GM21447 (cell line): ENCODE measurements at regions not wholly inside any gene's neighbourhood (a gene's known extent, or its start where the extent isn't known, plus 50 kb on each side); places are given as distances from the start of the nearest gene placed in this dataset.

Source experiments
- ATAC-seq: cut with Tn5 transposase; IDR thresholded peaks from one replicate; pipeline ENCODE4 v1.9.1; 2021; ENCODE audit not compliant: unreplicated experiment

DNA sequence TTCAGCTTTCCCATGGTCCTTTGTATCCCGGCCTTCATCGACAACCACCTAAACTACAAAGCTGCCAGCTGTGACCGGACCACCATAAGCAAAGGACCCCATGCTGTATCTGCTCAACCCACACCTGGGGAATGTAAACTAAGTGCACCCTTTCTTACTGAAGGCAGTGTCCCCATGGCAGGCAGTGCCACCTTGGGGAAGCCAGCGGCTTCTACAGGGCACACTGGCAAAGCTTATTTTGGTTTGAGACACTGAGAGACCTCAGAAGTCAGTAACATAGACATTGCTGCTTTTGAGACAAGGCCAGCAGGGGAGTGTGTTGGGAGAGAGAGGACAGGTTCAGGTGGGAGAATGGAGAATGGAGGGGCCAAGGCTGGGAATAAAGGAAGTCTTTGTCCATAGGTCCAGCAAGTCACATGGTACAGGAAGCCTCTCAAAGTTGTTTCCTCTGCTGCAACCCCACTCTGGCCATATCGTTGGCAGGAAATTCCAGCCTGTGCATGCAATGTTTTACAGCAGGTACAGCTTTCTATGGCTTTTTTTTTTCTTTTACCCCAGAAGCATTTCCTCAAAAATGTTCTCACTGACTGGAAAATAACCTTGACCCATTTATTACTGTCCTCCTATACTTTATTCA, 85.9 kb upstream of the NPVF start:
- ATAC-seq: no peak

DNA sequence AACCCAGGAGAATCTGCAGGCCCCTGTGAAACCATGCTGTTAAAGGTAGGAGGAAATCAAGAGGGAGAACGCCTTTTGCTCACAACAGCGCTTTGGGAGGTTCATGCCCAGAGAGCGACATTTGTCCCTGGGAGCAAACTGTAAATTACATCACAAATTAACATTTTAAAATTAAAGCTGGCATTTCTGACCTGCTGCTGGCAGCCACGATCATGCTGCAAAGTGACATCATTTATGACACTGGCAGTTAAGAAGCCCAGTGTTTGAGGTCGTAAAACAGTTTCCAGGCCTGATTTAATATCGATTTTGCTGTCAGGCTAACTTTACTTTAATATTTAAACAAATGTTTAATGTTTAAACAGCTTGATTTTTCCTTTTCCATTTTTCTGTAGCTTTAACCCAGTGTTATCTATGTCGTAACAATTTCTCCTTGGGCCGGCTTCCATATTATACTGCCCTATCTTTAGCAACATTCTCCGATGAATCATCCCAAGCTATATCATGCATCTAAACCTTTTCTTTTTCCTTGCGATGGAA, 86.5 kb upstream of the NPVF start:
- no peak for ATAC-seq

DNA sequence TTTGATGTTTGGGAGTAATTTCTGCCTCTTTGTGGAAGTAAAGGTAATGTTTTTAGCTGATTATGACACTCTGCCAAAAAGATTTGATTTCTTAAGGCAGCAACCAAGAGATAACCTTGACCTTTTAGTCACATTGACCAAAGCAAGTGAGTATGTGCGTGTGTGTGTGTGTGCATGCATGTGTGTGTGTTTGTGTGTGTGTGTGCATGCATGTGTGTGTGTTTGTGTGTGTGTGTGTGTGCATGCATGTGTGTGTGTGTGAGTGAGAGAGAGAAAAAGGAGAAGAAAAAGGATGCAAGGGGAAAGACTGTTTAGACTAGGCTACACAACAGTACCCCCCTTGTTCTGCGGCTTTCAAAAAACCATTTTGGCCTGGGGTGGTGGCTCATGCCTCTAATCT, 88.1 kb upstream of the NPVF start:
- no peak for ATAC-seq

DNA sequence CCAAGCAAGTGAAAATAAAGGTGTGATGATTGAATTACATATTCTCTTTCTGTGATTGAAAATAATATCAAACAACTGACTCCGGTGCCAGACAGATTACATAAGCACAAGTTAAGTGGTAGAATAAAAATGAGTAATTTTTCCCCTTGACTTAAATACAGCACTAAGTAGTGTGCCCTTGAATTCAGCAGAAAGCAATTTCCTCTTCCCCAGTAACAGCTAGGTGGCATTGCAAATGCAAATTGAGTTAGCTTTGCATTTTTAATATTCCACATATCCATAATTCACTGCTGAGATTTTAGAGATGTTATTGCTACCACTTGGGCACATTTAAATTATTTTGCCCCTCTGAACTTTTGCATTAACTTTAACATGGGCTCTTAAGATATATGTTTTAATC, 89.8 kb upstream of the NPVF start:
- ATAC-seq: no peak

DNA sequence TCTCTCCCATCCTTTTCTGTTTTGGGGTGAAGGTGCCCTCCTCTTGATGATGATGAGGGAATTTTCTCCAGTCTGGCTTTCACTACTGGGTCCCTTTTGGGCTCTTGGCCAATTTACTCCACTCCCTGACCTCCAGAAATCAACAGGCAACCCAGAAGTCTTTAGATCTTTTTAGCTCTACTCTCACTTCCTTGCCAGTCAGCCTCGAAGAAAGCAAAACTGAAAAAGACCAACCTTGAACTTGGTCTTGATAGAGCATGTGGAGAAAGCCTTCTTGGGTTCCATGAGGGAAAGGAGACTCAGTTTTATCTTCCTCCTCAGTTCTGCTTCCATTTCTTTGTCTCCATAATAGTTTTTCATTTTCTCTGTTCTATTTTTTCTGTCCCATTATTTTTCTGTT, 91.4 kb upstream of the NPVF start:
- ATAC-seq: no peak

DNA sequence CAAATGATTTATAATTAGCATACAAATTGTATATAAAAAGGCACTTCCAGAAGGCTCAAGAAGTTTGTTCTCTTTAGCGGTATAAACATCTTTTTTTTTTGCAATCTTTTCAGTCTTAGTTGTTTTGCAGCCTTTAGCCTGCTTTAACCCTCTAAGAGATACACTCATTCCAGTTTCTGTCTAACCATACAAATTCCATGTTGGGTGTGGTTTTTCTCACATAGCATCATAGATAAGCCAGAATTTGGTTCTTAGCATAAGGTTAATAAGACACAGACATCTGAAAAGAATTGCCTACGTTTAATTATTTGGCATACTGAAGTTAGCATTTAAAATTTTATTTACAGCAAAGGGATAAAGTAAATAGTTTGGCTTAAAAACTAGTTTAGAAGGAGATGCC, 92.5 kb upstream of the NPVF start:
- ATAC-seq: no peak

DNA sequence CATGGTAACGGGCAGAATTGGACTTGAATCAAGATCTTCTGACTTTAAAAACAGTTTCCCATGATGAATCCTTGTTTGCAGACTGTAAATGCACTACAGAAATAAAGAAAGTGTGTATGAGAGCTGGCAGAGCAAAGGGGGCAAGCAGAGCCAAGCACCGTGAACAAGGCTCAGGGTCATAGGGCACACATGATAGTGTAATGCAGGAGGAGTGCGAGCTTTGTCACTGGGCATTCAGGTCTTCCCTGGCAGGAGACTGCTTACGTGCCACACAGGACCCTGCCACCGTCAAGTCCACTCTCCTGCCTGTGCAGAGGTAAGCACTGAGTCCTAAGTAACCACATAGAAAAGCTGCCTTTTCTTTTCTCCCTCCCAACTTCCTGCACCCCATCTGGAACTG, 93.1 kb upstream of the NPVF start:
- ATAC-seq: no peak

DNA sequence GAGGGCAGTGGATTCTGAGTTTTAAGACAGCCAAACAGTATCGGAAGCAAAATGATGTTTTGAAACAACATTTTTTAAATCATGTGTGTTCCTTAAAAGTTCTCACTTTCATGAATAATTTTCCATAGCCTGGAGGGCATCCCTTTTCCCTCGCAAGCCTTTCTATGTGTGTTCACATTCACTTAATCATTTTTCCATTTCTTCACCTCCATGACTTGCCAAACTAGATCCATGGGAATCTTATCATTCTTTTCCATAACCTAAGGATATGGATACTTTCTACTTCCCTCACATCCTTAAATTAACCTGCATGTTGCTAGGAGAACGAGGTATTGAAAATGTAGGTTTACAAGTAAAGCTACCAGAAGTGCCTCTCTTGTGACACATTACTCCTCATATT, 94.2 kb upstream of the NPVF start:
- no peak for ATAC-seq

DNA sequence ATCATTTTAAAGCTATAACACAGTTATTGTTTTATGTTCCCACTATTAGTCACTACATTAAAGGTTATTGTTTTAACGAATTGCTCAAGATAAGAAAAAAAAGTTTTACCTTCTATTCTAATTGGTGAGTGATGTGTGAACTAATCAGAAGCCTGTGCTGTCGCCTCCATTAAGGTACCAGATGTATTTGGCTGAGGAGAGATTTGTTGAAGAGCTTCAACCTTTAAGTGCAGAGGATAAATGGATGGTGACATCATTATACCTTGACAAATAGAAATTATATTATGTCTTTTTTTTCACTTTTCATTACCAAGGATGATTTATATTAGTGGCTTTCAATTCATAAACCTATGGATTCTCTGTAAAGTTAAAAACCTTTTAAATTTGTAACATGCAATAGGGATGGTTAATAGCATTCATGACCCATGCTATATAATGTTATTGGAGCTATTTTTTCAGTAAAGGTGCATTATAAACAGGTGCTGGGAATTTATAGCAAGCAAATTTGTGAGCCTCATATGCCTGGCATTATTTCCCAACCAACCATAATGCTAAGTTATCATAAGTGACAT, 97.0 kb upstream of the NPVF start:
- no peak for ATAC-seq

DNA sequence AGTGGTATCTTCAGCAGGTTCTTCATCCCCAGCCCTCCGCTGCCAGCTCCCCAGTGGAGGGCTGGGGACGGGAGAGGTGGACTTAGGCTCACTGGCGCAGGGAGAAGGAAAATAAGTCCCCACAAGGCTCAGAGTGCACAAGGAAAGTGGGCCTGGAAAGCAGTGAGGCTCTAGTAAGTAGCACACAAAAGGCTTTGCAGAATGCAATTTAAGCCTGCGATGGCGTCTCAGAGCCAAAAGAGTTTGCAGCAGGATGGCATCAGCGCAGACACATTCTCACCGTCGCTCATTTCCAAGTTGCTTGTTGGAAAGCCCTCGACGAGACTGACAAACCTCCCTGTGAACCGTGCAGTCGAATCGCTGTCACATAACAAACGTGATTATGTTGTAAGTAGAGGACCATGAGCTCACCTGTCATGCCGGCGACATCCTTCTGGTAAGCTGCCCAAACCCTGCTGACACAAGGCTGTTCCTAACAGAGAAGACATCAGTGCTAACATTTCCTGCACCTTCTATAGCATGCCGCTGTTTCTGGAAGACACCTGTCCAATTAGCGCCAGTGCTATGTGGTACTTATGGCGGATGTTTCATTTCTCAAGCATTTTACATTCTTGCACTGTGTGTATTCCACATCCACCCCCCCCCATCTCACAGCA, 98.3 kb upstream of the NPVF start:
- no peak for ATAC-seq

DNA sequence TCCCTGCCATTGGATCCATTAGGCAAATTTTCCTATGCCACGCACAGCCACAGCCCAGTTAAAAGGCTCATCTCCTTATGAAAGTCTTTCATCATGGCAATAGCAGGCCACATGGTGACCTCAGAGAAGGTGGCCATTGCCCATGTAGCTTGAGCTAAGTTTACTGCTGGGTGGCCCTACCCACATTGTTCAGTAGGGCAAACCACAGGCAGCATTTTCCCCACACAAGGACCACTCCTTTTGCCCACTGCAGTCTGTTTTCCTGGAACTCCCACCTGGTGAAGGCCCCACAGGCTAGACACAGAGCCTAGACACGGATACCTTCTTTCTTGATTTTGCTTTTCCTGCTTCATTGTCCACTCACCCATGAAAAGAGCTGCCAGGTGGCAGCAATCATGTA, 101.5 kb upstream of the NPVF start:
- no peak for ATAC-seq

DNA sequence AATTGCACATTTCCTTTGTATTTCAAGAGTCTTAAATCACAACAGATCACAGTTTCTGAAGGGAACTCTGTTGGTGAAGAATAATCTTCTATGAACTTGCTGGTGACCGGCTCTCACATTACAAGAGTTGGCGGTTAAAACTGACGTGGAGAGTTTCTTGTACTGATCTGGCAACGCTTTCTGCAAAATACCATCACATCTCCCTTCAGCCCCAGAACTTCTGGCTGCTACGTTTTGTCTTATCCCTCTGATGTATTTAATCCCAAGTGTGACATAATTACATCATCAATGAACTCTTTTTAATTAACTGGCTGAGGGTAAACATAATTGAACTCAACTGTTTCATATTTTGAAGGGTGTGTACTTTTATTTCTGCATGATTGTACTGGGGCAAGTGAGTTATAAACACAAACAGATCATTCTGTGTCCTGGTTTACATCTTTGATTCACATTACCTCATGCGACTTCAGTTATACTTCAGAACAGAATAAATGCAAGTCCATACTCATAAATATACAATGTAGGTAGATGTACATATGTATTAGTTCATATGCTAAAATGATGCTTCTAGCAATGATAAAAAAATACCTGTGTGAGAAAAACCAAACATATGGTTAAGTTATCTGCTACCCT, 105.1 kb upstream of the NPVF start:
- no peak for ATAC-seq

DNA sequence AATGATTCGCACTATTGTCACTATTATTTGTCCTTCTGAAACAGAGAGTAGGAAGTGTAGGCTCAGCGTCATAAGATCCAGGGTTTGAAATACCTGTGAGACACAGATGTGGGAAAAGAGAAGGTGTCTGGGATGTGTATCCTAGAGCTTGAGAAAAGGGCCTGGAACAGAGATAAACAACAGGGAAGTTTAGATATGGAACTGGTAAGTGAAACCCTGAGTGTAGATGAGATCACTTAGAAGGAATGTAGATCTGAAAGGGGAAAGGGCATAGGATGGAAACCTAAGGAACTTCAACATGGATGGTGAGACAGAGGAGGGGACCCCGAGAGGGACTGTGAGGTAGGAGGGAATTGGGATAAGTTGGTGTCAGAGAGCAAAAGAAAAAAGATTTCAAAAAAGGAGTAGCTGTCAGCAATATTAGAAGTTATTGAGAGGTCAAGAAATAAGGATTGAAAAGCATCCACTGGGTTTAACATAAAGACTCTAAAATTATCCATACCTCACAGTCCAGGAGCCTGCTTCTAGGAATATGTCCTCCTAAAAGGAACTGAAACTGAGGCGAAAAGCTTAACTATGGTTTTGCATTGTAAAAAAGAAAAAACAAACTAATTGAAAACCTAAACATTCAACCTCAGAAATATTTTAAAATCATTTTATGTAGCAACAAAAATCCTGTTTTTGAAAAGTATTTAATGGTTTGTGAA, 119.2 kb upstream of the NPVF start:
- no peak for ATAC-seq

DNA sequence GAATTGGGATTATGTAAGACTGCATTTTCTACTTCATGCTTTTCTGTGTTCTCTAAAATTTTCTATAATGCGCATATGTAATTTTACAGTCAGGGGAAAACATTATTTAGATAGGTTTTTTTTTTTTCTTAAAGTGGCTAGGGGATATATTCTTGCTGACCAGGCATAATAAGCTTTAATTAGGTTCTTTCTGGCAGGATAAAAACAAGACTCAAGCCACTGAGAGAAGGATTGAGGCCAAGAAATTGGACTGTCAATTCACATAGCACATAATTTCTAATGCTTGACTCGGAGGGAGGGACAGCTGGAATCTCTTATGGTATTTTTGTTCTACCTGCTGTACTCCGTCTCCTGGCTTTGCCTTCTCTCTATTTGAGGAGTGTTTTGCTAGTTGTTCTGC, 119.8 kb upstream of the NPVF start:
- no peak for ATAC-seq

DNA sequence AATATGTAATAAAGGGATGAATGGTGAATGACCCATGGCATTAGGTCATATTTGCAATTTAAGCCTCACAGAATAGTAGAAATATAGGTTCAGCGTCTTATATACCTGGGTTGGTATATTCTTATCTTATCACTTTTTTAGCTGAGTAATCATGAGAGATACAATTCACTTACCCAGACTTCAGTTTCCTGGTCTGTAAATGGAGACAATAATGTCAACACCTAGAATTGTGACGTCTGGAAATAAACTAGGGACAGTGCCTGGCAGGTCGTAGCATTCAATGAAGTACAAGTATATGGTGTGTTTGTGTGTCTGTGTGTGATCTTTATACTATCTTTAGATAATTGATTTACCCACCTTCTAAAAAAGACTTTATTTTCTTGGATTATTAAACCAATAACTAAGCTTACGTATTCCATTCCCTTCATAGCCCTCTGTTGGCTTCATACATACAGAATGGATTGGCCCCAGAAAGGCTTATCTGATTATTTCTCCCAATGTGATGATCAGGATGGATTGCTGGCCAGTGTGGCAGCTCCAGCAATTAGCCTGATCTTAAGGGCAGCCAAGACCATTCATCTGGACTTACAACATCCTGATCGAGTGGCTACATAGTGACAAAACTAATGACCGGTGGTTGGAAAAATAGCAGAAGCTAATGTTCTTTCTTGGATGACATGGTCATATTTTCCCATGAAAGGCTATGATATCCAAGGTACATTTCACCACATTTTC, 121.2 kb upstream of the NPVF start:
- no peak for ATAC-seq

DNA sequence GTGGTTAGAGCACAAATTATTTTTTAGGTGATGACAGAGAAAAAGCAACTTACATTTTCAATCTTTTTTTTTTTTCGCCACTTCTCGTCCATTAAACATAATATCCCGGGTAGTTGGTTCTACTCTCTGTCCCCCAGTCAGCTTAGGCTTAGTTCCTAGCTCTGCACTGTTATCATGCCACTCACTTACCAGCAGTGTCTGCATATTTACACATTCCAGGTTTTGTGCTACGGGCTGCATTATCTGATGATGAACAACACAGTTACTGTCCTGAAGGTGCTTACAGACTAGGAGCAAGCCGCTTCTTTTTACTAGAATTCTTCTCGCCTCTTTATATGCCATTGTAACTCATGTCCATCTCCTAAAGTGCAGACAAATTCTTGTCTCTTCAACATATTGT, 121.8 kb upstream of the NPVF start:
- no peak for ATAC-seq

DNA sequence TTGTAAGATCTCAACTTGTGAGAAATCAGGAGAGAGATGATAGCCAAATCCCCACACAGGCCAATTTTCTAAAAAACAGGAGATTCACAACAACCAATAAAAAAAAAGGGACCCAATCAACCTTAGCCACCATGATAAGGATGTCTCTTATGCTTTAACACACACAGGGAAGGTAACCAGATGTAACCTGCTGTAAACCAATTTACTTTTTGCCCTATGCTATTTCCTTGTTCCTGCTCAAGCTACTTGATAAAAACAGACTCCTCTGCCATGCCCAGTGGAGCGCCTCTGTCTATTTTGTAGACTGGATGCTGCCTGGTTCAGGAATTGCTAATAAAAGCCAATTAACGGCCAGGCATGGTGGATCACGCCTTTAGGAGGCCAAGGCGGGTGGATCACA, 123.5 kb upstream of the NPVF start:
- ATAC-seq: no peak

DNA sequence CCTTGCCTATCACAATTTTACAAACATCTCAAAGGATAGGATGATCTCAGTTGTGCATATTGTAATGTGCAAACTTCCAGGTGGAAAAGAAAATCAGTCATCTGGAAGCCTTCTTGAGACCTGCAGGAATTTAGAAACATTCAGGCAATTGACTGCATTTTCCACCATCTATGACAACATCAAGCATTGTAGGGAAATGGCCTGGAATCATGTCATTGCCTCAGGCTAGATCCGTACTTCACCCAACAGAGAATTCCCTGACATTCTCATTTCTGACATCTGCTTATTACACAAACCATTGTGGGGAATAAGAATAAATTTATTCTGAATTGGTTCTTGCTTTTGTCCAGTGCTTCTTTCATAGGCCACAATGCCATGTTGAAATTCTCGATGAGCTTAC, 124.9 kb upstream of the NPVF start:
- no peak for ATAC-seq

DNA sequence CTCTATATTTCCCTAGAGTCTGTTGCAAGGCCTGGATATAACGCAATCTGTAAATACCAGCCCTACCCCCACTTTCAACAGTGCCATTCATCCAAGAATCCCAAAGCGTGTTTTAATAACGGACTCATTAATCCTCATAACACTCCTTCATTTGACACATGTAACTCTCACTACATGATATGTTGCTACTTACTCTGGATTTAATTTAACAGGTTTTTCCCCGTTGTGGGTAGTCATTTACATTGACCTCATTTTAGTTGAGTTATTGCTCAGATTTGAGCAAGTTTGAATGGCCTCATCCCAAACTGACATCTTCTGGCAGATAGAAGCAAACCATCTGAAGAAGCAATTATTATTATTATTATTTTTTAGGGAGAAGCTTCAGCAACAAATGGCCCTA, 125.4 kb upstream of the NPVF start:
- no peak for ATAC-seq

DNA sequence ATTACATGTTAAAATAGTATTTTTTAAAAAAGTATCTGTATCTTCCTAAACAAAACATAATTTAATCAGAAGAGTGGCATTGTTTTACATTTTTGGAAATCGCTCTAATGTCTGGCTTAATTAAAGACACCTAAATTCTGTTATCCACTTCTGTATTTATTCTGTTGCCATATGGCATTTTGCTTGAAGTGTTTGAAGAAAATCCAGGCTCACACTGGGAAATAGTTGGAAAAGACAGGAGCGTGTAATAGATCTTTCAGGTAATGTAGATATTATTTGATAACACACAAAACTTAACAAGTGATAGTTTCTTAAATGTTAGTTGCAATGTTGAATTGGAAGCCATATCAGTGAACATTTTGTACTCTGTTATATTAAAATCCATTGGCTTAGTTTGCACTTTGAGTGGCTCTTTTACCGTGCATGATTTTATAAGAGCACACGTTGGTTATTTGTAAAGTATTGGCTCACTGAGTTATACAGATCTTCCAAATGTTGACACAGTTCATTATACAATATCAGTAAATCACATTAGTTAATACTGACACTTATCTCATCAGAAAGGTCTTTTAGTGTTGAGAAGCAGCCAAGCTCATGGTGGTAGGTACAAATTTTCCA, 128.4 kb upstream of the NPVF start:
- no peak for ATAC-seq
